ENCODE measurements at regions not wholly inside any gene's neighbourhood (a gene's known extent, or its start where the extent isn't known, plus 50 kb on each side); places are given as distances from the start of the nearest gene placed in this dataset.

DNA sequence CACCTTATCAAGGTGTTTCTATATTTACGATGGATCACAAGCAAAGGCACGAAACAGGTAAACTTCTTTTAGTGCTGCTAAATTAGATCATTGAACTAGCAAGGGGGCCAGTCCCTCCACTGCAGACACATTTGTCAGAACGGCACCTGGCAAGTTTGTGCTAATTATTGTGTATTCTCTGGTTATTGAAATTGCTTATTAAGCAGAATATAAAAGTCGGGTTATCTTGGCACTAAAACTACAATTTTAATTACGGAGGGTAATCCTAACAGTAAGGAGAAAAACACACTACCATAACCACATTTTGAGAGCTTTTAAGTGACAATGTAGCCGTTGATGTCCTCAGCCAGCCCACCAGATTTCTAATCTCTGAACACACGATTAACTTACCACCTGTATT, 118.9 kb upstream of the BTN3A2 start:
- DNase-seq = no peak
- H3K36me3 Mint-ChIP-seq (ENCODE audit: low read depth) = no peaks in the 10 kb centered on the region
- no peaks in the 10 kb centered on the region for H3K9me3 ChIP-seq (ENCODE audit: control insufficient read depth, low read length, poor library complexity, severe bottlenecking)
- no peak overlapping the region for H3K27ac Mint-ChIP-seq
- peaks cover 11% of the 10 kb centered on the region for H3K4me1 Mint-ChIP-seq
- ATAC-seq = no peak
- no peak overlapping the region for H3K4me3 Mint-ChIP-seq
- no peaks in the 10 kb centered on the region for H3K27me3 Mint-ChIP-seq

DNA sequence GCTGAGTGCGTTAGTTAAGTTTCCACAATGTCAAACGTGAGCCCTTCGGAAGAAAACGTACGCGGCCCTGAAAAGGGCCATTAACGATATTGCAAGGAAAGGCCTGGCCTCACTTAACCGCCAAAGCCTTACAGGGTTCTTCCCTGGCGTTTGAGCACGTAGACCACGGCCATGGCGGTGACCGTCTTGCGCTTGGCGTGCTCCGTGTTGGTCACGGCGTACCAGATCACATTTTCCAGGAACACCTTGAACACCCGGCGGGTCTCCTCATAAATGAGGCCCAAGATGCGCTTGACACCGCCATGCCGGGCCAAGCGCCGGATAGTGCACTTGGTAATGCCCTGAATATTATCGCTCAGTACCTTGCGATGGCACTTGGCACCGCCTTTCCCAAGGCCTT, 118.4 kb upstream of the BTN3A2 start:
- Mint-ChIP-seq H3K4me1 (peaks cover 15% of the 10 kb centered on the region), H3K27ac (no peak overlapping the region), H3K27me3 (no peaks in the 10 kb centered on the region), H3K36me3 (ENCODE audit: low read depth) (no peaks in the 10 kb centered on the region), H3K4me3 (no peak overlapping the region)
- ATAC-seq (no peak), DNase-seq (no peak)
- H3K9me3 ChIP-seq (ENCODE audit: control insufficient read depth, low read length, poor library complexity, severe bottlenecking) = no peaks in the 10 kb centered on the region

DNA sequence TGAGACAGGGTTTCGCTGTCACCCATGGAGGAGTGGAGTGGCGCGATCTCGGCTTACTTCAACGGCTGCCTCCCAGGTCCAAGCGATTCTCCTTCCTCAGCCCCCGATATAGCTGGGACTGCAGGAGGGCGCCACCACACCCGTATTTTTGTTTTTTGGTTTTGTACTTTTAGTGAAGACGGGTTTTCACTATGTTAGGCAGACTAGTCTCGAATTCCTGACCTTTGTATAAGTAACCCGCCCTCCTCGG, 115.4 kb upstream of the BTN3A2 start:
- Mint-ChIP-seq H3K27me3 (no peaks in the 10 kb centered on the region), H3K4me3 (peak overlapping the region; percentile 96), H3K27ac (peak overlapping the region; percentile 93), H3K36me3 (ENCODE audit: low read depth) (no peaks in the 10 kb centered on the region), H3K4me1 (peaks cover 28% of the 10 kb centered on the region)
- ATAC-seq (peak; percentile 43), DNase-seq (peak in 1 of 3 donors; percentile 17)
- no peaks in the 10 kb centered on the region for H3K9me3 ChIP-seq (ENCODE audit: control insufficient read depth, low read length, poor library complexity, severe bottlenecking)

DNA sequence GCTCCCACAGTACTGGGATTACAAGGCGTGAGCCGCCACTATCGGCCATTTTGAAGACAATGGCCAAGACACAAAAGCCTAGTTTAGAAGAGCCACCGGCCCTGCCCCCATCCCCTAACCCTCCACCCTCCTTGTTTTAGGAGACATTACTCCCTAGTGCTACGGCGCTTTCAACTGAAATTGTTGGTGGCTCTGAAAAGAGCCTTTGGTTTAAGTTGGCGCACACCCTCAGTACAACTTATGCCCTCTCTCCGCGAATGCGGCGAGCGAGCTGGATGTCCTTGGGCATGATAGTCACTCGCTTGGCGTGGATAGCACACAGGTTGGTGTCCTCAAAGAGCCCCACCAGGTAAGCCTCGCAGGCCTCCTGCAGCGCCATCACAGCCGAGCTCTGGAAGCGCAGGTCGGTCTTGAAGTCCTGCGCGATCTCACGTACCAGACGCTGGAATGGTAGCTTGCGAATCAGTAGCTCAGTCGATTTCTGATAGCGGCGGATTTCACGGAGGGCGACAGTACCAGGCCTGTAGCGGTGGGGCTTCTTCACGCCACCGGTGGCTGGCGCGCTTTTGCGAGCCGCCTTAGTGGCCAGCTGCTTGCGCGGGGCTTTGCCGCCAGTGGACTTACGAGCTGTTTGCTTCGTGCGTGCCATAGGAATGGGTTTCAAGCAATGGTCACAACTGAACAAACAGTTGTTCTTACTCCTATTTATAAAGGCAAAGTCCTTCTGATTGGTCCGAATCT, 114.9 kb upstream of the BTN3A2 start:
- H3K36me3 Mint-ChIP-seq (ENCODE audit: low read depth) = no peaks in the 10 kb centered on the region
- peak overlapping the region; percentile 96 for H3K4me3 Mint-ChIP-seq
- DNase-seq (peak; percentile 50 to 66 (median 60)), ATAC-seq (peak; percentile 81)
- H3K27me3 Mint-ChIP-seq = no peaks in the 10 kb centered on the region
- peak overlapping the region; percentile 93 for H3K27ac Mint-ChIP-seq
- H3K4me1 Mint-ChIP-seq = peaks cover 28% of the 10 kb centered on the region
- no peaks in the 10 kb centered on the region for H3K9me3 ChIP-seq (ENCODE audit: control insufficient read depth, low read length, poor library complexity, severe bottlenecking)

DNA sequence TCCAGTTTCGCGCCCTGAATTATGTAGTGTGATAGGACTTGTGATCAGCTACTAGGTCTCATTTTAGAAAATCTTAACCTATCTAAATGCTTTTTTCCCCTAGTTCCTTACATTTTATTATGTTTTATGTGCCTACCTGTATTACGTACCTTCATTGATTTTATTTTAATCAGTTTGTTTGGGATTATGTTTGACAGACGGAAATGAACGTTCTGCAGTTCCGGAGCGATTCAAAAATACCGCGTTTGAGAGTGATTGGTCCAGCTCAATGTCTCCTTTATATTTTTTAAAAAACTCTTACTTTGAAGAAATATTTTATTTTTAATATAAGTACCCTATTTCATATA, 114.3 kb upstream of the BTN3A2 start:
- no peaks in the 10 kb centered on the region for H3K27me3 Mint-ChIP-seq
- ATAC-seq (peak; percentile 16), DNase-seq (no peak)
- peak overlapping the region; percentile 93 for H3K27ac Mint-ChIP-seq
- H3K36me3 Mint-ChIP-seq (ENCODE audit: low read depth) = no peaks in the 10 kb centered on the region
- no peaks in the 10 kb centered on the region for H3K9me3 ChIP-seq (ENCODE audit: control insufficient read depth, low read length, poor library complexity, severe bottlenecking)
- H3K4me1 Mint-ChIP-seq = peaks cover 28% of the 10 kb centered on the region
- peak overlapping the region; percentile 96 for H3K4me3 Mint-ChIP-seq

DNA sequence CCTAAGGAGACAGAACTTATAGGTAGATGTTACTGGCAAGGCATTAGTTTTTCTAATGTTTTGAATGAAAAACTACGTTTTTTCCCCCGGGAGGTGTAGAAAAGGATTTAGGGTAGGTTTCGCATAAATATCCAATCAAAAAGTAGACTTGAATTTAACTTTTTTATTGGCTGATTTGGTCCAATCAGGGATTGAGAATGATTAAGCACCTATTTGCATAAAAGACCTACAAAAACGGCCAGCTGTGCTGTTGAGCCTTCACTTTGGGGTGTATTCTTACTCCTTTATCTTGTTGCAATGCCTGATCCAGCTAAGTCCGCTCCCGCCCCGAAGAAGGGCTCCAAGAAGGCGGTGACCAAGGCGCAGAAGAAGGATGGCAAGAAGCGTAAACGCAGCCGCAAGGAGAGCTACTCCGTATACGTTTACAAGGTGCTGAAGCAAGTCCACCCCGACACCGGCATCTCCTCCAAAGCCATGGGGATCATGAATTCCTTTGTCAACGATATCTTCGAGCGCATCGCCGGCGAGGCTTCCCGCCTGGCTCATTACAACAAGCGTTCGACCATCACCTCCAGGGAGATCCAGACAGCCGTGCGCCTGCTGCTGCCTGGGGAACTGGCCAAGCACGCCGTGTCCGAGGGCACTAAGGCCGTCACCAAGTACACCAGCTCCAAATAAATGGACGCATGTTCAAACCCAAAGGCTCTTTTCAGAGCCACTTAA, 113.5 kb upstream of the BTN3A2 start:
- H3K4me3 Mint-ChIP-seq = peak overlapping the region; percentile 96
- H3K36me3 Mint-ChIP-seq (ENCODE audit: low read depth) = no peaks in the 10 kb centered on the region
- H3K27me3 Mint-ChIP-seq = no peaks in the 10 kb centered on the region
- DNase-seq (peak in 2 of 3 donors; percentile 15 to 37), ATAC-seq (peak; percentile 47)
- peak overlapping the region; percentile 93 for H3K27ac Mint-ChIP-seq
- H3K9me3 ChIP-seq (ENCODE audit: control insufficient read depth, low read length, poor library complexity, severe bottlenecking) = no peaks in the 10 kb centered on the region
- peaks cover 30% of the 10 kb centered on the region for H3K4me1 Mint-ChIP-seq

DNA sequence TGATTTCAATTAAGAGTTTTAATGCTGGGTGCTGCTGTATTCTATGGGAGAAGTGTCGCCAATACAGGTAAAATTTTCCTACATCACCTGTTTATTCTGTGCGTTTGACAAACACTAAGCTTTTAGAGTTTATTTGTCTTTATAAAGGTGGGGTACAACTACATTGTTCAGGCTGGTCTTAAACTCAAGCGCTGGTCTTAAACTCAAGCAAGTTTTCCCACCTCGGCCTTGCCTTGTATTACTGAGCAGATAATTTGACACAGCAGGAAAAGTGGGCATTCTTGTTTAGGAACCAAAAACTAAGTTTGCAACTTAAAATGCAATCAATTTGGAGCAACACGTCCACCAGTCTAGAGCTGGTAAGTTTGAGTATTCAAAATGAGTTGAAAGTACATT, 112.9 kb upstream of the BTN3A2 start:
- no peak for ATAC-seq
- peak overlapping the region; percentile 96 for H3K4me3 Mint-ChIP-seq
- peak overlapping the region; percentile 93 for H3K27ac Mint-ChIP-seq
- H3K27me3 Mint-ChIP-seq = no peaks in the 10 kb centered on the region
- H3K9me3 ChIP-seq (ENCODE audit: control insufficient read depth, low read length, poor library complexity, severe bottlenecking) = no peaks in the 10 kb centered on the region
- peaks cover 30% of the 10 kb centered on the region for H3K4me1 Mint-ChIP-seq
- no peaks in the 10 kb centered on the region for H3K36me3 Mint-ChIP-seq (ENCODE audit: low read depth)
- DNase-seq = no peak

DNA sequence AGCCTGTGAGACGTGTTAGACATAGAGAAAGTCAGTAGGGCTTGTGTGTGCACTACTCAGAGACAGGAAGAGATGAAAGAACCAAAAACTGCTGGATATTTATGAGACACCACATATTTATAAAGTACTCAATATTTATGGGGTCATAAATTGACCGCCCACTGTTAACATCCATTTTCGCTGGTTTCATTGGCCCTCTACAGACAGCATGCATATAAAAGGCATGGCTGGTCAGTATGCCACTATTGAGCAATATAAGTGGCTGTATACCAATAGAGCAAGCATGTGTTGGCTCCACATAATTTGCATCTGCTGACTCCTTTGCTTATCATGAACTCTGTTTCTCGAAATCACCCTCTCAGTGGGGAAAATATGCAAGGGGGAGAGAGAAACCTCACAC, 110.3 kb upstream of the BTN3A2 start:
- ATAC-seq (no peak), DNase-seq (no peak)
- H3K4me1 Mint-ChIP-seq = peaks cover 28% of the 10 kb centered on the region
- no peak overlapping the region for H3K4me3 Mint-ChIP-seq
- H3K36me3 Mint-ChIP-seq (ENCODE audit: low read depth) = no peaks in the 10 kb centered on the region
- H3K27ac Mint-ChIP-seq = no peak overlapping the region
- no peaks in the 10 kb centered on the region for H3K9me3 ChIP-seq (ENCODE audit: control insufficient read depth, low read length, poor library complexity, severe bottlenecking)
- H3K27me3 Mint-ChIP-seq = no peaks in the 10 kb centered on the region

DNA sequence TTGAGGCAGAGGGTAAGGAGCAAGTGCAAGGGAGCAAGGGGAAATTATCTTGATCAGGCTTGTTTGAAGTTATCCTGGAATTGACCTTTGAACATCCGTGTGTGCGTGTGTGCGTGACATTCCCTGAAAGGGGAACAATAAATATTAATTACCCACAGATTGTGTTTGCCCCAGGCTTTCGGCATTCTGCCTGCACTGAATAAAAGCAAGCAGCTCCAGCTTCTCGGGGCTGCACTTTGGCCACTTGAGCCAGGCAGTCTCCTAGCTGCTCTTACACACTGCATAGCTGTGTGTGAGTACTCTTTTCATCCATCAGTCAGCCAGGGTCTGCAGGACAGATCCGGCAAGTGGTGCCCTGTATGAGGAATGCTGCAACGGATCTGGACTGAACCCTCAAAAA, 107.7 kb upstream of the BTN3A2 start:
- Mint-ChIP-seq H3K36me3 (ENCODE audit: low read depth) (no peaks in the 10 kb centered on the region), H3K4me1 (peaks cover 18% of the 10 kb centered on the region), H3K27ac (no peak overlapping the region), H3K4me3 (no peak overlapping the region), H3K27me3 (no peaks in the 10 kb centered on the region)
- no peaks in the 10 kb centered on the region for H3K9me3 ChIP-seq (ENCODE audit: control insufficient read depth, low read length, poor library complexity, severe bottlenecking)
- ATAC-seq = no peak
- DNase-seq = no peak

DNA sequence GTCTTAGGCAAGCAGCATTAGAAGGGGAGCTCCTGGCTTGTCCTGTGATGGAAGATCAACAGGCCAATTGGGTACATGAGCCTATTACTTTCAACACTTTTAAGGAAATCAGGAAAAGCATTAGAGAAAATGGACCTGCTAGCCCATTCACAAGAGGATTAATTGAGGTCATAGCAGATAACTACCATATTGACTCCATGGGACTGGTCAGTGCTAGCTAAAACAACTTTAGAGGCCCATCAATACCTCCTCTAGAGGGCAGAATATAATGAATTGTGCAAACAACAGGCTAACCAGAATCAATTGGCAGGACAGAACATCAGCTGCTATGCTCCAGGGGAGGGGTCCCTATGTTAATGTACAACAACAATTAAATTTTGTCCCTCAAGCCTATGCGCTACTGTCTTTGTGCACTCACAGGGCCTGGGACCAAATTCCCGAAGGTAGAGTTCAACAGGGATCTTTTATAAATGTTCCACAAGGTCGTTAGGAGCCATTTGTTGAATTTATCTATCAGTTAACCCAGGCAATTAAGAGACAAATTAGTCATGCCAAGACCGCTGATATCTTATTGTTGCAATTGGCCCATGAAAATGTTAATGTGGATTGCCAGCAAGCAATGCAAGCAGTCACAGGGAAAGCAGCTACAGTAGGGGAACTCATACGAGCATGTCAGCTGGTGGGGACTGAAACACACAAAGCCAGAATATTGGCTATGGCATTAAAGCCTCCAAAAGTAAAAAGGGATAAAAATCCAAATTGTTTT, 106.6 kb upstream of the BTN3A2 start:
- no peak for ATAC-seq
- Mint-ChIP-seq H3K4me3 (no peak overlapping the region), H3K27ac (no peak overlapping the region), H3K4me1 (peaks cover 8% of the 10 kb centered on the region), H3K36me3 (ENCODE audit: low read depth) (no peaks in the 10 kb centered on the region), H3K27me3 (no peaks in the 10 kb centered on the region)
- no peaks in the 10 kb centered on the region for H3K9me3 ChIP-seq (ENCODE audit: control insufficient read depth, low read length, poor library complexity, severe bottlenecking)
- no peak for DNase-seq

DNA sequence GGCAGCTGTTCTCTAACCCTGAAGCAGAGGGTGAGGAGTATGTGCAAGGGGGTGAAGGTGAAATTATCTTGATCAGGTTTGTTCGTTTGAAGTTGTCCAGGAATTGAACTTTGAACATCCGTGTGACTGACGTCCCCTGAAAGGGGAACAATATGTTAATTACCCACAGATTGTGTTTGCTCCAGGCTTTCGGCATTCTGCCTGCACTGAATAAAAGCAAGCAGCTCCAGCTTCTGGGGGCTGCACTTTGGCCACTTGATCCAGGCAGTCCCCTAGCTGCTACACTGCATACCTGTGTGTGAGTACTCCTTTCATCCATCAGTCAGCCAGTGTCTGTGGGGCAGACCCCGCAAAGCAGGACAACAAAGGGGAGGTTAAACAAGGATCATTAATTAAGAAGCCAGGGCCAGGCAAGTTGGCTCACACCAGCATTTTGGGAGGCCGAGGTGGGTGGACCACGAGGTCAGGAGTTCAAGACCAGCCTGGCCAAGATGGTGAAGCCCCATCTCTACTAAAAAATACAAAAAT, 104.8 kb upstream of the BTN3A2 start:
- Mint-ChIP-seq H3K36me3 (ENCODE audit: low read depth) (no peaks in the 10 kb centered on the region), H3K4me1 (peaks cover 8% of the 10 kb centered on the region), H3K27ac (no peak overlapping the region), H3K4me3 (no peak overlapping the region), H3K27me3 (no peaks in the 10 kb centered on the region)
- no peaks in the 10 kb centered on the region for H3K9me3 ChIP-seq (ENCODE audit: control insufficient read depth, low read length, poor library complexity, severe bottlenecking)
- DNase-seq (no peak), ATAC-seq (no peak)

DNA sequence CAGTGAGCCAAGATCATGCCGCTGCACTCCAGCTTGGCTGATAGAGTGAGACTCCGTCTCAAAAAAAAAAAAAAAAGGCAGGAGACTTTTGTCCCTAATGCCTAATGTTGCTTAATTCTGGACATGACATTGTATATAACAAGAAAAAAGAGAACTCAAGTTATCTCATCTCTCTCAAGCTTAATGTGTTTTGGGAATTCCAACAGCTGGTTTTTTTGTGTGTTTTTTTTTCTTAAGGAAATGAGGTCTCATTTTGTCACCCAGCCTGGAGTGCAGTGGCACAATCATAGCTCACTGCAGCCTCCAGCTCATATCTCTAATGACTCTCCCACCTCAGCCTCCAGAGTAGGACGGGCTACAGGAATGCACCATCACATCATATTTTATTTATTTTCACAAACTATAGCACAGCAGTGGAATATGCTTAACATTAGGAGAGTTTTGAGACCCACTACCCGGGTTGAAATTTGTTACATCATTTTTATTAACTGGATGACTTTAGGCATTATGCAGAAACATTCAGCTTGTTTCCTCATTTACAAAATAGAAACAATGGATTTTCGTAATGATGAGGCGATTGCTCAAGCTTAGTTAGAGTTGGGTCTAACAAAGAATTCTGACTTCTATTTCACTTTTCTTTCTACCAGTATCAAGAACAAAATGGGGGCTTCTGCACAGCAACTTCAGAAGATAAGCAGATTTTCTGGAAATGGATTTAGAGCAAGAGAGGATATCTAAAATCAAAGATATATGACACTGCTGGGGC, 104.1 kb upstream of the BTN3A2 start:
- no peaks in the 10 kb centered on the region for H3K36me3 Mint-ChIP-seq (ENCODE audit: low read depth)
- no peak for ATAC-seq
- no peak overlapping the region for H3K27ac Mint-ChIP-seq
- DNase-seq = no peak
- H3K9me3 ChIP-seq (ENCODE audit: control insufficient read depth, low read length, poor library complexity, severe bottlenecking) = no peaks in the 10 kb centered on the region
- H3K4me1 Mint-ChIP-seq = peaks cover 8% of the 10 kb centered on the region
- H3K4me3 Mint-ChIP-seq = no peak overlapping the region
- H3K27me3 Mint-ChIP-seq = no peaks in the 10 kb centered on the region

DNA sequence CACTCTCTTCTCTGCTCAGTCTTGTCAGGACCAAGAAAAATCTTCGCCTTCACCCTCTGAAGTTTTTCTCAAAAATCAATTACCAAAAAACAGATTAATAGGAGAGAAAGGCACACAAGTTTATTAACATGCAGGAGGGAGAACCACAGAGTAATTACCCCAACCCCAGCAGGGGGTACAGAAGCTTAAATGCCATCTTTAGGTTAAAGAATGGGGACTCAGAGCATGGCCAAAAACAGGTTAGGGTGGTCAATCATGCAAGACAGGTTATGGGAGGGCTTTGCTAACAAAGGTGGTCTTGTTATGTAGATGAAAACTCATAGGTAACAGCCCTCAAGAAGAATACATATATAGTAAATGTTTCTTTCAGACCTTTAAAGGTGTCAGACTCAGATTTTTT, 100.5 kb upstream of the BTN3A2 start:
- H3K9me3 ChIP-seq (ENCODE audit: control insufficient read depth, low read length, poor library complexity, severe bottlenecking) = no peaks in the 10 kb centered on the region
- no peaks in the 10 kb centered on the region for H3K36me3 Mint-ChIP-seq (ENCODE audit: low read depth)
- no peak overlapping the region for H3K4me3 Mint-ChIP-seq
- no peaks in the 10 kb centered on the region for H3K27me3 Mint-ChIP-seq
- DNase-seq = no peak
- H3K4me1 Mint-ChIP-seq = peaks cover 3% of the 10 kb centered on the region
- ATAC-seq = no peak
- no peak overlapping the region for H3K27ac Mint-ChIP-seq

Data from T-helper 17 cell (primary cell).